AG09309 (cell line): ENCODE measurements at regions not wholly inside any gene's neighbourhood (a gene's known extent, or its start where the extent isn't known, plus 50 kb on each side); places are given as distances from the start of the nearest gene placed in this dataset.

Source experiments
- DNase-seq: peaks from one replicate; pipeline ENCODE4 v3.0.0-alpha.2; 2010; ENCODE audit warnings: low read depth
- H3K4me3 ChIP-seq: 2 replicates; pipeline ENCODE4 v1.5.1; 2011; ENCODE audit warnings: mild to moderate bottlenecking, low read depth, low read length, moderate library complexity; ENCODE audit not compliant: control insufficient read depth
- TF ChIP-seq, protein P1 (sequence below): IDR thresholded peaks from 2 replicates; pipeline ENCODE4 v1.5.1; 2011; ENCODE audit warnings: mild to moderate bottlenecking, low read depth, low read length, inconsistent platforms; ENCODE audit not compliant: insufficient read depth, control insufficient read depth; ENCODE audit errors: missing control alignments

DNA sequence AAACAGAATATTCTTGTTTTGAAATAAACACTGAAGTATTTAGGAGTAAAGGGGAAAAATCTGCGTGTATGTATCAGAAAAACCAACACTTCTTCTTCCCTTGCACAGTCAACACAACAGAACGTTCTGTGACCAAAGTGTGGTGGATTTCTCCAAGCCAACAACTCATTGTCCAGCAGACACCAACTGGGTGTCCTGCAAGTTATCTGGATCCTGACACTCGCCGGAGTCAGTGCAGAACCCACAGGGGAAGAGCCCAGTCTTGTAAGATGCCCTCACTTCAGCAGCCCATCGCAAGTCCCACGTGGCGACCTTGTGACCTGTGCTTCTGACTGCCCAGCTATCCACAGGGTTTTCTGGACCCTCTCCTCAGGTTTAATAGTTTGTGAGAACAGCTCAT lies 630.7 kb upstream of the ZFP42 start:
- no peak for DNase-seq
- H3K4me3 ChIP-seq: no peak overlapping the region
- TF ChIP-seq, protein P1, sequence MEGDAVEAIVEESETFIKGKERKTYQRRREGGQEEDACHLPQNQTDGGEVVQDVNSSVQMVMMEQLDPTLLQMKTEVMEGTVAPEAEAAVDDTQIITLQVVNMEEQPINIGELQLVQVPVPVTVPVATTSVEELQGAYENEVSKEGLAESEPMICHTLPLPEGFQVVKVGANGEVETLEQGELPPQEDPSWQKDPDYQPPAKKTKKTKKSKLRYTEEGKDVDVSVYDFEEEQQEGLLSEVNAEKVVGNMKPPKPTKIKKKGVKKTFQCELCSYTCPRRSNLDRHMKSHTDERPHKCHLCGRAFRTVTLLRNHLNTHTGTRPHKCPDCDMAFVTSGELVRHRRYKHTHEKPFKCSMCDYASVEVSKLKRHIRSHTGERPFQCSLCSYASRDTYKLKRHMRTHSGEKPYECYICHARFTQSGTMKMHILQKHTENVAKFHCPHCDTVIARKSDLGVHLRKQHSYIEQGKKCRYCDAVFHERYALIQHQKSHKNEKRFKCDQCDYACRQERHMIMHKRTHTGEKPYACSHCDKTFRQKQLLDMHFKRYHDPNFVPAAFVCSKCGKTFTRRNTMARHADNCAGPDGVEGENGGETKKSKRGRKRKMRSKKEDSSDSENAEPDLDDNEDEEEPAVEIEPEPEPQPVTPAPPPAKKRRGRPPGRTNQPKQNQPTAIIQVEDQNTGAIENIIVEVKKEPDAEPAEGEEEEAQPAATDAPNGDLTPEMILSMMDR: no peak

DNA sequence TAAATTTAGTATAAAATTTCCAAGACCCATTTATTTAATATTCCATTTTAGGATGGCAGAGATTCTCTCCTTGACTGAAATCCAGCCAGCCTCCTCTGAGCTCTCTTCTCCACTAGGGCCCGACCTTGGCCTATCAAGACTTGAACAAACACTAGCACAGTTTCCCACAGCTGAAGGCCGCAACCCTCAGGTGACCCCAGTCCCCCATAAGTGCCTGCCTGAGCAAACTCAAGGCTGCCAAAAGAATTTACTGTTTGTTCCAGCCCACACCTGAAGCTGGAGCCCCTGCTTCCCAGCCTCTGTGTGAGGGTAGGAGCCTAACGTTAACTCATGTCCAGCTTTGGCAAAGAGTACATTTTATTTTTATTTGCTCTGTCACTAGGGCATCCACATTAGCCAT lies 629.0 kb upstream of the ZFP42 start:
- TF ChIP-seq, protein P1: no peak
- DNase-seq: no peak

DNA sequence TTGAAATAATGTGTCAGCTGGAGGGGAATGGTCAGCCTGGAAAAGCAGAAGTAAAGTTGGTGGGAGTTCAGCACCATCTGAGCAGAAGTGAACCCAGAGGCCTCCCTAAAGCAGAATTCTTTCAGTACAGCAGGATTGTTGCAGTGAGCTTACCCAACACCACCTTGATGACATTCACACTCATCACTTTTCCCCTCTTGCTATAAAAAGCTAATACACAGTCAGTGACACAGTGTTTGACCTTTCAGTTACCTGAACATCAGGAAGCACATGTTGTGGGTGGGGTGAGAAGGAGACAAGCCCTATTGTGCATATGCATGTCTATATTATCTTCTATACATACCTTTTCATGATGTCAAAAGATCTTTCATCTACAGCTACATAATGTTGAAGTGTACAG lies 624.7 kb upstream of the ZFP42 start:
- TF ChIP-seq, protein P1: no peak
- no peak for DNase-seq
- H3K4me3 ChIP-seq: no peak overlapping the region

More for the DNA sequence above, 629.0 kb upstream of the ZFP42 start:
- H3K4me3 ChIP-seq: no peak overlapping the region

DNA sequence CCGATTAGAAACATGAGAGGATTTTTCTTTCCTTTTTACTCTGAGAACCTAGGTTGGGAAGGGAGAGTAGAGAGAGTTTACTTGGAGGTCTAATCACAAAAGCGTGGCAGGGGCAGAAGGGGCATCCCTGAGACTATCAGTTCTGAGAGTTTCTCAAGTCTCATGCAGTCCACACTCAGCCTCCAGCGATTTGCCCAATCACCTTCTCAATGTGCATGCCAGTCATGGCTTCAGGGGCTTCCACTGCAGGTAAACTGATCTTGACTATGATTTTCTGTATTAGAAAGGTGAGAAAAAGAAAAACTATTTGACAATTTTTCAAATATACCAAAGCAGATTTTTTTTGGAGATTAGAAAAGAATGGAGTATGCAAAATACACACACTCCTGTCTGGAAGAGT lies 617.1 kb upstream of the ZFP42 start:
- TF ChIP-seq, protein P1: no peak
- no peak for DNase-seq
- H3K4me3 ChIP-seq: no peak overlapping the region

DNA sequence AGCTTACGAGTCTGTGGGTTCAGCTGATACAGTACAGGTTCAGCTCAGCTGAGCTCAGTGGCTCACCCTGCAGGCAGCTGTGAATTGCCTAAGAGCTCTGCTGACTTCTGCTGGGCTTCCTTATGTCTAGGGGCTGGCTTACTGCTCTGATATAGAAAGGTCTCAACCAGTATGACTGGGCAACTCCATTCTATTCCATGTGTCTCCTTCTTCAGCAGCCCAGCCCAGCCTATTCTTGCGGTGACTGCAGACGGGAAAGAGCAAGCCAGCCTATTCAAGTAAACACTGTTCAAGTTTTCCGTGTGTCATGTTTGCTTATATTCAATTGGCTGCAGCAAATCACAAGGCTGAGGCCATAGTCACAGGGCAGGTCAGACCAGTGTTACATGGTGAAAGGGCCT lies 615.4 kb upstream of the ZFP42 start:
- H3K4me3 ChIP-seq: no peak overlapping the region
- TF ChIP-seq, protein P1: peak; percentile 28
- no peak for DNase-seq

DNA sequence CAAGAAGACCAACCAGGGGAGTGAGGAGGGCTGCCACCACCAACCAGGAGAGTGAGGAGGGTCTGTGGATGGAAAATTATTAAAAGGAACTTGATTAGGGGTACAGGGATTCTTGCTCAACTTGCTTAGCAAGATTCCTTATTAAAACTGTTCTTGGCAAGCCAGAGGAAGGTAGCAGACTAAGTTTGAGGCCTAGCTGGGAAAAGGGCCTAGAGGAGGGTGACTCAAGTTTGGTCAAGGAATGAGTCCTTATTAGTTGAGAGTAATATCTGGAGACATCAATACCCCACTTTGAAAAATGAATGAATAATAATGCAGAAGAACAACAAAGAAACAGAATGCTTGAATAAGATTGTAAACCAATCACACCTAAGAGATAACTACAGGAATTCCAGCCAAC lies 612.4 kb upstream of the ZFP42 start:
- TF ChIP-seq, protein P1: no peak
- no peak for DNase-seq
- H3K4me3 ChIP-seq: no peak overlapping the region

DNA sequence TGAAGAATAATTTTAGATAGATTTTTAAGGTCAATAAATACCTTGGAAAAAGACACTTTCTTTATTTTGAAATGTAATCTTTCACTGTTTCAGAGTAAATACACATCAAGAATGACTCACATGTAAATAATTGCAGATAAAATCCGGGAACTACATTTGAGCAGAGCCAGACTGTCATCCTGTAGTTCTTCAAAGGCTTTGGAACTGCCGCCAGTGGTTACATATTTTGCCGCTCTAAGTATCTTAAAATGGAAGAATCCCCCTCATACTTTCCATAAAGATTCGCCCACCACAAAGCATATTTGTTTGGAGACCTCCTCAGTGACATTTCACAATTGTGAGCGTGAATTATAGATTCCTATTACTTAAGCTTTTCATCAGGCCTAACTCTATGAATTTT lies 607.8 kb upstream of the ZFP42 start:
- TF ChIP-seq, protein P1: no peak
- no peak for DNase-seq
- H3K4me3 ChIP-seq: no peak overlapping the region
